Stimulated activated CD4-positive, alpha-beta T cell treated with anti-CD3 and anti-CD28 coated beads, Interleukin-12 subunit alpha, Interleukin-12 subunit beta, amount 100 ng/mL, for 48 hours (primary cell): ENCODE measurements at regions not wholly inside any gene's neighbourhood (a gene's known extent, or its start where the extent isn't known, plus 50 kb on each side); places are given as distances from the start of the nearest gene placed in this dataset.
"Not testable (repeated sequence)": the region's sequence is repeated elsewhere in the genome, so short reads cannot be mapped to it uniquely, and the experiment has no call there.

Source experiments
- DNase-seq, 3 donors: peaks; one replicate each; pipeline ENCODE4 v3.0.0-alpha.2; 2020; ENCODE audit warnings: low read depth in 2 of 3, low spot score in 1 of 3

GRCh38 chr16:88185976-88186888, 196.5 kb upstream of the ZNF469 start:
- not testable (repeated sequence) for DNase-seq

- DNase-seq = not testable (repeated sequence)
Measured at GRCh38 chr16:88186889-88187870, 195.6 kb upstream of the ZNF469 start.

- DNase-seq = not testable (repeated sequence)
Measured at GRCh38 chr16:88188171-88188895, 194.4 kb upstream of the ZNF469 start.

- DNase-seq = not testable (repeated sequence)
Measured at GRCh38 chr16:88190592-88191095, 192.1 kb upstream of the ZNF469 start.

GRCh38 chr16:88191168-88191567, 191.6 kb upstream of the ZNF469 start:
- DNase-seq = not testable (repeated sequence)

- DNase-seq = no peak
Measured at GRCh38 chr16:88192601-88193000, 190.2 kb upstream of the ZNF469 start.

- DNase-seq = peak; percentile 5 to 20 (median 8)
Measured at GRCh38 chr16:88193706-88194396, 188.9 kb upstream of the ZNF469 start.

- DNase-seq = no peak
Measured at GRCh38 chr16:88194397-88195268, 188.1 kb upstream of the ZNF469 start.

GRCh38 chr16:88195269-88195705, 187.5 kb upstream of the ZNF469 start:
- DNase-seq = no peak

GRCh38 chr16:88195911-88196465, 186.8 kb upstream of the ZNF469 start:
- no peak for DNase-seq

- DNase-seq = no peak
Measured at GRCh38 chr16:88196471-88197400, 186.0 kb upstream of the ZNF469 start.

- no peak for DNase-seq
Measured at GRCh38 chr16:88197481-88198456, 185.0 kb upstream of the ZNF469 start.

- DNase-seq = not testable (repeated sequence)
Measured at GRCh38 chr16:88198457-88199295, 184.1 kb upstream of the ZNF469 start.

GRCh38 chr16:88199296-88200153, 183.2 kb upstream of the ZNF469 start:
- DNase-seq = not testable (repeated sequence)
